ENCODE measurements at regions not wholly inside any gene's neighbourhood (a gene's known extent, or its start where the extent isn't known, plus 50 kb on each side); places are given as distances from the start of the nearest gene placed in this dataset.

DNA sequence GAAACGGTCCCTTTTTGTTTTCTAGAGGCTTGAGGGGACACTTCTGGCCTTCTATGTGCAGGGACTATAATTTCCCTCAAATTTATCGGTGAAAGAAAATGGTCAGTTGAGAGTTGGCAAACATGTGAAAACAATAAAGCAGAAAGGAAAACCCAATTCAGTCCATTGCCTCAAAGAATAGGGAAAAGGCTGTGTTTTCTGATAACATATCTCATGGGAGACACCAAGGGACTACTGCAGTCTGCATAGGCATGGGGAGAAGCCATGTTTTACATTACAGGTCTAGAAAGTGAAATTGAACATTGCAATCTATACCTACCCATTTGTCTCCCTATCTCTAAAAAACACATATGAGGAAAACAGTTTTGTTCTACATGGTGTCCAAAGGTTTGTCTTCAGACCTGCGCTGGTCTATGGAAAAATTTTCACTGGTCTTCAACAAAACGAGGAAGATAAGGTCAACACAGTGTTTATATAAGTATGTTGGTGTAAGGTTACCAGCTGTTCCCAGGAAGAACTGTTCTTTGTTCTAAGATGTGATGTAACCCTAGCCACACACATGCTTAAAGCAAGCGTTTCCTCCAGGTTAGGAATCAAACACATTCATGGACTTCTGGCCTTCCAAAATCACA is 179.7 kb downstream of the MREG start (continued):
- TF ChIP-seq ZNF441 (CRISPR knock-in tag; IDR thresholded peaks at IDR 0.05; ENCODE audit: borderline replicate concordance), result no peak; the same call in 1 of the 2 replicates
- no peak for TF ChIP-seq ZFY (CRISPR knock-in tag; IDR thresholded peaks at IDR 0.05)
- TF ChIP-seq ZNF180 (CRISPR knock-in tag; IDR thresholded peaks at IDR 0.05; ENCODE audit: borderline replicate concordance, low read depth), result no peak
- no peak for TF ChIP-seq ZNF570 (CRISPR knock-in tag; IDR thresholded peaks at IDR 0.05; ENCODE audit: borderline replicate concordance)
- TF ChIP-seq, protein P1, sequence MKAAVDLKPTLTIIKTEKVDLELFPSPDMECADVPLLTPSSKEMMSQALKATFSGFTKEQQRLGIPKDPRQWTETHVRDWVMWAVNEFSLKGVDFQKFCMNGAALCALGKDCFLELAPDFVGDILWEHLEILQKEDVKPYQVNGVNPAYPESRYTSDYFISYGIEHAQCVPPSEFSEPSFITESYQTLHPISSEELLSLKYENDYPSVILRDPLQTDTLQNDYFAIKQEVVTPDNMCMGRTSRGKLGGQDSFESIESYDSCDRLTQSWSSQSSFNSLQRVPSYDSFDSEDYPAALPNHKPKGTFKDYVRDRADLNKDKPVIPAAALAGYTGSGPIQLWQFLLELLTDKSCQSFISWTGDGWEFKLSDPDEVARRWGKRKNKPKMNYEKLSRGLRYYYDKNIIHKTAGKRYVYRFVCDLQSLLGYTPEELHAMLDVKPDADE (CRISPR knock-in tag; IDR thresholded peaks at IDR 0.05), result no peak
- no peak for TF ChIP-seq GLI4 (CRISPR knock-in tag; IDR thresholded peaks at IDR 0.05; ENCODE audit: borderline replicate concordance)
- no peak for TF ChIP-seq TMF1 (CRISPR knock-in tag; IDR thresholded peaks at IDR 0.05; ENCODE audit: low read depth)
- TF ChIP-seq ZNF7 (CRISPR knock-in tag; IDR thresholded peaks at IDR 0.05), result no peak
- TF ChIP-seq, protein P2, sequence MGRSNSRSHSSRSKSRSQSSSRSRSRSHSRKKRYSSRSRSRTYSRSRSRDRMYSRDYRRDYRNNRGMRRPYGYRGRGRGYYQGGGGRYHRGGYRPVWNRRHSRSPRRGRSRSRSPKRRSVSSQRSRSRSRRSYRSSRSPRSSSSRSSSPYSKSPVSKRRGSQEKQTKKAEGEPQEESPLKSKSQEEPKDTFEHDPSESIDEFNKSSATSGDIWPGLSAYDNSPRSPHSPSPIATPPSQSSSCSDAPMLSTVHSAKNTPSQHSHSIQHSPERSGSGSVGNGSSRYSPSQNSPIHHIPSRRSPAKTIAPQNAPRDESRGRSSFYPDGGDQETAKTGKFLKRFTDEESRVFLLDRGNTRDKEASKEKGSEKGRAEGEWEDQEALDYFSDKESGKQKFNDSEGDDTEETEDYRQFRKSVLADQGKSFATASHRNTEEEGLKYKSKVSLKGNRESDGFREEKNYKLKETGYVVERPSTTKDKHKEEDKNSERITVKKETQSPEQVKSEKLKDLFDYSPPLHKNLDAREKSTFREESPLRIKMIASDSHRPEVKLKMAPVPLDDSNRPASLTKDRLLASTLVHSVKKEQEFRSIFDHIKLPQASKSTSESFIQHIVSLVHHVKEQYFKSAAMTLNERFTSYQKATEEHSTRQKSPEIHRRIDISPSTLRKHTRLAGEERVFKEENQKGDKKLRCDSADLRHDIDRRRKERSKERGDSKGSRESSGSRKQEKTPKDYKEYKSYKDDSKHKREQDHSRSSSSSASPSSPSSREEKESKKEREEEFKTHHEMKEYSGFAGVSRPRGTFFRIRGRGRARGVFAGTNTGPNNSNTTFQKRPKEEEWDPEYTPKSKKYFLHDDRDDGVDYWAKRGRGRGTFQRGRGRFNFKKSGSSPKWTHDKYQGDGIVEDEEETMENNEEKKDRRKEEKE (IDR thresholded peaks at IDR 0.05), result no peak
- TF ChIP-seq CEBPB (IDR thresholded peaks at IDR 0.05; ENCODE audit: borderline replicate concordance, low read depth, low read length), result peak; percentile 93
- no peak for TF ChIP-seq PHF20 (CRISPR knock-in tag; IDR thresholded peaks at IDR 0.05)
- TF ChIP-seq CEBPG (CRISPR knock-in tag; IDR thresholded peaks at IDR 0.05), result peak; percentile 98
- no peak for TF ChIP-seq ZNF263 (CRISPR knock-in tag; IDR thresholded peaks at IDR 0.05)
- TF ChIP-seq ZNF720 (CRISPR knock-in tag; IDR thresholded peaks at IDR 0.05), result no peak
- no peak for TF ChIP-seq ZNF468 (CRISPR knock-in tag; IDR thresholded peaks at IDR 0.05)
- TF ChIP-seq NFE2L1 (CRISPR knock-in tag; IDR thresholded peaks at IDR 0.05; ENCODE audit: borderline replicate concordance), result no peak
- TF ChIP-seq, protein P3, sequence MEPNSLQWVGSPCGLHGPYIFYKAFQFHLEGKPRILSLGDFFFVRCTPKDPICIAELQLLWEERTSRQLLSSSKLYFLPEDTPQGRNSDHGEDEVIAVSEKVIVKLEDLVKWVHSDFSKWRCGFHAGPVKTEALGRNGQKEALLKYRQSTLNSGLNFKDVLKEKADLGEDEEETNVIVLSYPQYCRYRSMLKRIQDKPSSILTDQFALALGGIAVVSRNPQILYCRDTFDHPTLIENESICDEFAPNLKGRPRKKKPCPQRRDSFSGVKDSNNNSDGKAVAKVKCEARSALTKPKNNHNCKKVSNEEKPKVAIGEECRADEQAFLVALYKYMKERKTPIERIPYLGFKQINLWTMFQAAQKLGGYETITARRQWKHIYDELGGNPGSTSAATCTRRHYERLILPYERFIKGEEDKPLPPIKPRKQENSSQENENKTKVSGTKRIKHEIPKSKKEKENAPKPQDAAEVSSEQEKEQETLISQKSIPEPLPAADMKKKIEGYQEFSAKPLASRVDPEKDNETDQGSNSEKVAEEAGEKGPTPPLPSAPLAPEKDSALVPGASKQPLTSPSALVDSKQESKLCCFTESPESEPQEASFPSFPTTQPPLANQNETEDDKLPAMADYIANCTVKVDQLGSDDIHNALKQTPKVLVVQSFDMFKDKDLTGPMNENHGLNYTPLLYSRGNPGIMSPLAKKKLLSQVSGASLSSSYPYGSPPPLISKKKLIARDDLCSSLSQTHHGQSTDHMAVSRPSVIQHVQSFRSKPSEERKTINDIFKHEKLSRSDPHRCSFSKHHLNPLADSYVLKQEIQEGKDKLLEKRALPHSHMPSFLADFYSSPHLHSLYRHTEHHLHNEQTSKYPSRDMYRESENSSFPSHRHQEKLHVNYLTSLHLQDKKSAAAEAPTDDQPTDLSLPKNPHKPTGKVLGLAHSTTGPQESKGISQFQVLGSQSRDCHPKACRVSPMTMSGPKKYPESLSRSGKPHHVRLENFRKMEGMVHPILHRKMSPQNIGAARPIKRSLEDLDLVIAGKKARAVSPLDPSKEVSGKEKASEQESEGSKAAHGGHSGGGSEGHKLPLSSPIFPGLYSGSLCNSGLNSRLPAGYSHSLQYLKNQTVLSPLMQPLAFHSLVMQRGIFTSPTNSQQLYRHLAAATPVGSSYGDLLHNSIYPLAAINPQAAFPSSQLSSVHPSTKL (CRISPR knock-in tag; IDR thresholded peaks at IDR 0.05), result peak; percentile 99
- no peak for TF ChIP-seq ZNF703 (CRISPR knock-in tag; IDR thresholded peaks at IDR 0.05; ENCODE audit: borderline replicate concordance)
- no peak for TF ChIP-seq PRPF4 (IDR thresholded peaks at IDR 0.05; ENCODE audit: low read depth, low read length, poor library complexity, severe bottlenecking)
- no peak for TF ChIP-seq ZNF143 (CRISPR knock-in tag; IDR thresholded peaks at IDR 0.05)
- TF ChIP-seq KAT8 (CRISPR knock-in tag; IDR thresholded peaks at IDR 0.05), result peak; percentile 88
- peak; percentile 96 for TF ChIP-seq DPF2 (CRISPR knock-in tag; IDR thresholded peaks at IDR 0.05; ENCODE audit: borderline replicate concordance, low read depth)
- TF ChIP-seq XBP1 (CRISPR knock-in tag; IDR thresholded peaks at IDR 0.05), result no peak
- TF ChIP-seq DMAP1 (CRISPR knock-in tag; IDR thresholded peaks at IDR 0.05), result peak; percentile 83
- no peak for TF ChIP-seq MBNL3 (CRISPR knock-in tag; conservative IDR thresholded peaks at IDR 0.05)
- peak; percentile 64 for TF ChIP-seq ELF1 (CRISPR knock-in tag; IDR thresholded peaks at IDR 0.05)

Data from HepG2 (cell line).